Peyer's patch (tissue), 4 donors: ENCODE measurements at regions not wholly inside any gene's neighbourhood (a gene's known extent, or its start where the extent isn't known, plus 50 kb on each side); places are given as distances from the start of the nearest gene placed in this dataset.

Source experiments
- POLR2A ChIP-seq, 2 donors: fragments of 450-650 bp; IDR thresholded peaks; one replicate each; pipeline ENCODE4 v1.5.1; 2017; ENCODE audit warnings: antibody characterized with exemption in 2 of 2, mild to moderate bottlenecking in 2 of 2, moderate library complexity in 2 of 2
- TF ChIP-seq, protein P1 (sequence below), 6 experiments: fragments of 450-650 bp in 4 of 6; fragments of 200-600 bp in 2 of 6; sonication (generic) in 1 of 6; IDR thresholded peaks; one replicate each; pipeline ENCODE4 v1.5.1; 2017 to 2019; ENCODE audit warnings: antibody characterized with exemption in 6 of 6, mild to moderate bottlenecking in 3 of 6, moderate library complexity in 1 of 6

DNA sequence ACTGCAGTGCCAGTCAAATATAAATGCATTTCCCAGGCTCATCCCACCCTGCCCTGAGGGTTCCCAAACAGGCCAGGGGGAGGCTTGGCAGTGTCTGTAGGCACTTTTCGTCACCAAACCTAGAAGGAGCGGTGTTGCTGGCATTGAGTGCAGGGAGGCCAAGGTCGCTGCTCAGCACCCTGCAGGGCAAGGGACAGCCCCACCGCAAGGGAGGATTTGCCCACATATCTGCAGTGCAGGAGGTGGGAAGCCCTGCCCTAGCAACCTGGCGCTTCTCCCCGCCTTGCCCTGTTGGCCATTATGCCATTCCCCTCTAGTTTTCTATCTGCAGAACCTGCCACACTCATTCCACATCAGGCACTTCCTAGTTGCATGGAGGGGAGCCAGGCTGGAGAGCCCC, 327.8 kb upstream of the ADCY2 start:
- TF ChIP-seq, protein P1, sequence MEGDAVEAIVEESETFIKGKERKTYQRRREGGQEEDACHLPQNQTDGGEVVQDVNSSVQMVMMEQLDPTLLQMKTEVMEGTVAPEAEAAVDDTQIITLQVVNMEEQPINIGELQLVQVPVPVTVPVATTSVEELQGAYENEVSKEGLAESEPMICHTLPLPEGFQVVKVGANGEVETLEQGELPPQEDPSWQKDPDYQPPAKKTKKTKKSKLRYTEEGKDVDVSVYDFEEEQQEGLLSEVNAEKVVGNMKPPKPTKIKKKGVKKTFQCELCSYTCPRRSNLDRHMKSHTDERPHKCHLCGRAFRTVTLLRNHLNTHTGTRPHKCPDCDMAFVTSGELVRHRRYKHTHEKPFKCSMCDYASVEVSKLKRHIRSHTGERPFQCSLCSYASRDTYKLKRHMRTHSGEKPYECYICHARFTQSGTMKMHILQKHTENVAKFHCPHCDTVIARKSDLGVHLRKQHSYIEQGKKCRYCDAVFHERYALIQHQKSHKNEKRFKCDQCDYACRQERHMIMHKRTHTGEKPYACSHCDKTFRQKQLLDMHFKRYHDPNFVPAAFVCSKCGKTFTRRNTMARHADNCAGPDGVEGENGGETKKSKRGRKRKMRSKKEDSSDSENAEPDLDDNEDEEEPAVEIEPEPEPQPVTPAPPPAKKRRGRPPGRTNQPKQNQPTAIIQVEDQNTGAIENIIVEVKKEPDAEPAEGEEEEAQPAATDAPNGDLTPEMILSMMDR (IDR thresholded peaks at IDR 0.05), result no peak
- no peak for TF ChIP-seq POLR2A (IDR thresholded peaks at IDR 0.05)
